Mesodermal cell (in vitro differentiated cells): ENCODE measurements at regions not wholly inside any gene's neighbourhood (a gene's known extent, or its start where the extent isn't known, plus 50 kb on each side); places are given as distances from the start of the nearest gene placed in this dataset.

Experiments used
- H3K27ac ChIP-seq: 2 replicates; pipeline ENCODE4 v1.7.0; 2013; ENCODE audit warnings: mild to moderate bottlenecking, low read depth, low read length, moderate library complexity; ENCODE audit not compliant: severe bottlenecking
- H3K36me3 ChIP-seq: 2 replicates; pipeline ENCODE4 v1.7.1; 2013; ENCODE audit warnings: mild to moderate bottlenecking, low read length, moderate library complexity; ENCODE audit not compliant: control insufficient read depth, insufficient read depth
- H3K4me1 ChIP-seq: one replicate; pipeline ENCODE4 v1.7.1; 2013; ENCODE audit warnings: mild to moderate bottlenecking, low read length; ENCODE audit not compliant: insufficient read depth, control insufficient read depth, poor library complexity, severe bottlenecking
- H3K4me3 ChIP-seq: 2 replicates; pipeline ENCODE4 v1.7.0; 2013; ENCODE audit warnings: low read length, control low read depth, mild to moderate bottlenecking; ENCODE audit not compliant: insufficient read depth, poor library complexity, severe bottlenecking; ENCODE audit errors: extremely low read depth
- H3K9me3 ChIP-seq: 2 replicates; pipeline ENCODE4 v1.7.1; 2013; ENCODE audit warnings: mild to moderate bottlenecking, low read length, moderate library complexity; ENCODE audit not compliant: control insufficient read depth
- WGBS, 2 experiments: methylation state at CpG; one replicate each; pipeline ENCODE4 v1.1.5; 2013; ENCODE audit warnings: missing lambda C conversion rate in 2 of 2; ENCODE audit not compliant: insufficient coverage in 2 of 2; 5-methylcytosine and 5-hydroxymethylcytosine counted together

DNA sequence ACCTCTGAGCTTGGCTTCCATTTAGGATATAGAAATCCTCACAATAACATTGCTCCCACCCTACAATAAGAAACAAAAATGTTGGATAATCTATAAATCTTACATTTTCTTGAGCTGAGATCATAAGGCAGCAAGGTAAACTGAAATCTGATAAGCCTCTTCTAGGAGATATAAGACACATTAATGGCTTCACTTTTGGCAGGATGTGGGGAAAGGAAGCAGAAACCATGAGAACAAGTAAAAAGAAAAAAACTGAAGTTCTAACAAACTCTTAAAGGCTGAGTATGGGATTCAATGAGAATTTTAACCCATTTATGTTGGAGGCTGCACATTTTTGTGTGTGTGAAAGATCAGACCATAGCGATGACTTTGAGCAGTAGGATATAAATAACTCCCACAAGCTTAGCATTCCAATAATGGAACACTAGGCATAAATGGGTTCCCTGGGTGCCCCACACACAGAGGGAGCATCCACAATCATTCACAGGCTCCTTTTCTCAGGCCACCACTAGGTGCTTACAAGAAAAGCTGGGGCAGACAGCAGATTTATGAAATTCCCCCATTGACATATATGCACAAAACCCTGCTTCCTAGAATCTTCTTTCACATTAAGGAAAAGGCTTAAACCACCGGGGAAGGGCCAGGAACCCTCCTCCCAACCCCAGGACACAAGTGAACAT, 564.9 kb upstream of the MGMT start:
- H3K27ac ChIP-seq = no peak overlapping the region
- no peak overlapping the region for H3K4me3 ChIP-seq
- no peaks in the 10 kb centered on the region for H3K9me3 ChIP-seq
- WGBS, 2 experiments = no CpG with 5 or more reads among the region's 2 CpGs
- H3K36me3 ChIP-seq = no peaks in the 10 kb centered on the region
- H3K4me1 ChIP-seq = no peaks in the 10 kb centered on the region

DNA sequence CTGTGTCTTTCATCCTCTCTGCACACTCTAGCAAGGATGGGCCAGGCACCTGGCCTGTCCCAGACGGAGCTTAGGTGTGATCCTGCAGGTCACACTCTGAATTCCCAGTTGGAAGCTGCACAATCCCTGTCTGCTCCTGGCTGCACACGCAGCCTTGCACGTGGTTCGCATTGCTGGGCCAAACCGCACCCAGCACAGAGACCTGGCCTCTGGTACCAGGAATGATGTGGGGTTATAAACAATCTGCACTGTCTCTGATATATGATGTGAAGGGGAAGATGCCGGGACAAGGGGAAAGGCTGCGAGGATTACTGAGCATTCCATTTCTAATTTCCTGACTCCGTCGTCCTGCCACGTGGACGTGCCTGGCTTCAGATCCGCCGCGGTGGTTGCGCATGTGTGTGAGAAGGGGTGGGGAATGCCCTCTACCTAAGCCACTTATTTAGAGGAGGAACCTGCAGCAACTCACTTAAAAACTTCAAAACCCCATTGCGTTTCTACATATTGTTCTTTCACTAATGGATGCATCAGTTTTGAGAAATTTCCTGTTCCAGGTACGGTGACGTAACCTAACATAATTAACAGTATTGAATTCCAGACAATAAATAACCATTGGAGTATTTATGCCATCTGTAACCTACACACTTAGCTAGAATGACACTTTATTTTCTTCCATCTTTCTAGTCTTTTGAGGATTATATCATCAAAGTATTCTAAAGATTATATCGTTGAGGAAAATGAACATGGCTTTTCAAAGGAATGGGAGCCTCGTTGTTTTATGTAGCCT, 559.7 kb upstream of the MGMT start:
- Histone ChIP-seq H3K36me3 (no peaks in the 10 kb centered on the region), H3K4me3 (no peak overlapping the region), H3K4me1 (no peaks in the 10 kb centered on the region), H3K27ac (no peak overlapping the region), H3K9me3 (no peaks in the 10 kb centered on the region)
- 91 to 98% methylated on average over 9 to 10 of the region's 20 CpGs for WGBS, 2 experiments

DNA sequence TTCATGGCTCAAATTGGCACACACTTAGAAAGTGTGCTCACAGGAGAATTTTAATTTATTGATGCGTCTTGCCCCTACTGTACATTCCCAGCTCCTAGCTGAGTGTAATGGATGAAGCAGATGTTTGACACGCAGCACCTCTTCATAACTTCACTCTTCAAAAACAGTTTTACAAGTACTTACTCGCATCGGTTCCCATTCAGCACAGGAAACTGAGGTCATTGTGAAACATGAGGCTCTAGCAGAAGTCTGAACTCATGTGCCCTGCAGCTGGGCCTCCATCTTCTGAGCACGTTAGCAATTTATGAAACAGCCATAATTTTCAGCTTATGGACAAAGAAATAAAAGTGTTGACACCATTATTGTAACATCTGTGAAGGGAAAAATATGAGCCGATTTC, 558.9 kb upstream of the MGMT start:
- 67 to 85% methylated on average over 4 of the region's 6 CpGs for WGBS, 2 experiments
- Histone ChIP-seq H3K27ac (no peak overlapping the region), H3K4me3 (no peak overlapping the region), H3K9me3 (no peaks in the 10 kb centered on the region), H3K4me1 (no peaks in the 10 kb centered on the region), H3K36me3 (no peaks in the 10 kb centered on the region)

DNA sequence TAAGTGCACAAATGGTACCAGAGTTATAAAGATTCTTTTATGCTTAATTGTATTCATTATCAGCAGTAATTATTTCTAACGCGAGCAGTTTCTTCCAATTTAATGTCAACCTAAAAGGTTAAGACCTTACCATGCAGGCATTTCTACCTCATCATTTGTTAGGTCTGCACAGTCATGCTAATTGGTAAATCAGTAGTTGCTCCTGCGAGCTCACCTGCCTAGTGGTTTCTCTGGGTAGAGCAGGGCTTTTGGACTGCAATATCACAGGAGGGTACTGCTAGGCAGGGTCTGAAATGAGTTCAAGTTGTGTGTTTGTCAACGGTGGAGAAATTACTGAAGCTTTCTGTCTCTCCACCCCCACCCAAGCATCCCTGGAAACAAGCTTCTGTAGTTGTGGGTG, 558.5 kb upstream of the MGMT start:
- Histone ChIP-seq H3K27ac (no peak overlapping the region), H3K4me3 (no peak overlapping the region), H3K9me3 (no peaks in the 10 kb centered on the region), H3K36me3 (no peaks in the 10 kb centered on the region), H3K4me1 (no peaks in the 10 kb centered on the region)
- 83 to 100% methylated on average over 1 of the region's 4 CpGs for WGBS, 2 experiments

DNA sequence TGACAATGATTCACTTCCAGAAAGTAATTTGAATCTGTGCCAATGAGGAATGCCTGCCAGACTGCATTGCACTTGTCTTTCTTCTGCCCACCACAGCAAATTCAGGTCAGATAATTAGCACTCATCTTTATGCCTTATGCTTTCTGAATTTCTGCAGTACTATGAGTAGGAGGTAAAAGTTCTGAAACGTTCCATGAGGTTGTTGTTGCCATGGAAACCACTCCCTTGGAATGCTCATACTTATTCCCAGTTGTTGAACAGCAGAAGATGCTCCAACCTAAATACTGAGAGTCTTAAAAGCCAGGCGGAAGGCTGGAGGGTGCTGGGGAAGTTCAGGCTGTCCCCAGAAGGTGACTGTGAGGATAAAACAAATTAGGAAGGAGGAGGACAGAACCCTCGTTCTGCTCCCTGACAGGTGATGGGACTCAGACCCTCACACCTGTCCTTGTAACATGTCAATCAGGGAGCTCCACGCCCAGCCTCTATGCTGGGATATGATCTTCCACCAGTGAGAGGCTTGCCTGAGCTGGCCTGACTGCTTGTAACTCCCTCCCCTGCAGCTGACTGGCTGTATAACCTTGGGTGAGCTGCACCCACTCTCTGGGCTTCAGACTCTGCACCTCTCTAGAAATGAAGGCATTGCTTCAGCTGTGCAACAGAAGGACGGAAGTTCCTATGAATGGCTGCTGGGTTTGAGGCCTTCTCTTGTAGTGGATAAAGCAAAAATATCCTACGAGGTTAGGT, 554.3 kb upstream of the MGMT start:
- Histone ChIP-seq H3K36me3 (no peaks in the 10 kb centered on the region), H3K27ac (no peak overlapping the region), H3K4me3 (no peak overlapping the region), H3K9me3 (no peaks in the 10 kb centered on the region), H3K4me1 (no peaks in the 10 kb centered on the region)
- 80 to 86% methylated on average over 4 to 5 of the region's 6 CpGs for WGBS, 2 experiments

DNA sequence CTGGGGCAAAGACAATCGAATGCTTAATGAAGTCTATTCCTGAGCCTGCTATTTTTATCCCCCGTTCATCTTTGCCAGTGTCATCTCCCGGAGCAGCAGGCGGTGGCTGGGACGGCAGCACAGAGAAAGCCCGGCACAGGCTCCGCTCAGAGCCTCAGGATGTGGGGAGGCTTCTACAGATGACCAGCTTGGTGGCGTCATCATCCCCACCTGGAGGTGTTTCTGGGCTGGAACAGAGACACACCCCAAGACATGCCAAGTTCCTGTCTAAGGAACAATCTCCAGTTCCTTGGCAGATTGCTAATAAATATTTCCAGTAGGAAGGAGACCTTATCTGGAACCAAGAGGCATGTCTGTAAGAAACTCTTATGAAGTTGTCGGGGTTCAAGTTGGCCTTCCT, 552.4 kb upstream of the MGMT start:
- Histone ChIP-seq H3K27ac (no peak overlapping the region), H3K9me3 (no peaks in the 10 kb centered on the region), H3K36me3 (no peaks in the 10 kb centered on the region), H3K4me3 (no peak overlapping the region), H3K4me1 (no peaks in the 10 kb centered on the region)
- 93 to 94% methylated on average over 4 to 9 of the region's 9 CpGs for WGBS, 2 experiments

DNA sequence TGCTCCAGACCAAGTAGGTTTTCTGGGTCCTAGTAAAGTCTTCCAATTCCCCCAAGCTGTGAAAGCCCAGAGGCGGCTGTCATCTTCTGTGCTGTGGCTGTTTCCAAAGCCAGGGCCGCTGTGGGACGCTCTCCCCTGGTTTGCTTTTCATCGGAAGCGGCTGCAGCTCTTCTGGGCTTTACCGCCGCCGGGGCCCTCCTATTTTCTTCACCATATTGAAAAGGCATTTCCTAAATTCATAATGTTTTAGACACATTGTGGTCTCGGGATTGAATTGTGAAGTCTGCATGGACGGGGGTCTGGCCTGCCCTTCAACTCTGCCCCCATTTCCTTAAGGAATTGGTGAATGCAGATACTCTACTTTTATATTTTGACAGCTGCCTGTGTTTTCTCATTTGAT, 551.4 kb upstream of the MGMT start:
- Histone ChIP-seq H3K36me3 (no peaks in the 10 kb centered on the region), H3K9me3 (no peaks in the 10 kb centered on the region), H3K4me3 (no peak overlapping the region), H3K4me1 (no peaks in the 10 kb centered on the region), H3K27ac (no peak overlapping the region)
- WGBS, 2 experiments = 86 to 88% methylated on average over 3 to 10 of the region's 10 CpGs

DNA sequence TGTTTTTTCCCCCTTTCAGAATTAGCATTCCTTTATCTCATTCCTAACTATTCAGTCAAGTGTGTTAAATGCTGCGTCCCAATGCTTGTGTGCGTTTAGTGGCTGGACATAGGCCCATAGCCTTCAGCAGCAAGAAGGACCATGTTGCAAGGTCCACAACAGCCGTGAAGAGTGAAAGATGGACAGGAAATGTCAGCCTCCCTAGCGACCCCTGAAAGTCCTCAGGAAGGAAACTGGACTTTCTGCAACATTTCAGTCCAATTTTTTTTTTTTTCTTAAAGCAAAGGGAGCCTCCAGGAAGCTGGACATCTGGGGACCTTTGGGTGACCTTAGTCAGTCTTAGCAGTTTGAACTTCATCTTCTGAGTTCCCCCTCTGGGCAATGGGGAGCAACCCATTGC, 550.7 kb upstream of the MGMT start:
- Histone ChIP-seq H3K27ac (no peak overlapping the region), H3K4me3 (no peak overlapping the region), H3K36me3 (no peaks in the 10 kb centered on the region), H3K4me1 (no peaks in the 10 kb centered on the region), H3K9me3 (no peaks in the 10 kb centered on the region)
- WGBS, 2 experiments = 88 to 89% methylated on average over 4 of the region's 4 CpGs

DNA sequence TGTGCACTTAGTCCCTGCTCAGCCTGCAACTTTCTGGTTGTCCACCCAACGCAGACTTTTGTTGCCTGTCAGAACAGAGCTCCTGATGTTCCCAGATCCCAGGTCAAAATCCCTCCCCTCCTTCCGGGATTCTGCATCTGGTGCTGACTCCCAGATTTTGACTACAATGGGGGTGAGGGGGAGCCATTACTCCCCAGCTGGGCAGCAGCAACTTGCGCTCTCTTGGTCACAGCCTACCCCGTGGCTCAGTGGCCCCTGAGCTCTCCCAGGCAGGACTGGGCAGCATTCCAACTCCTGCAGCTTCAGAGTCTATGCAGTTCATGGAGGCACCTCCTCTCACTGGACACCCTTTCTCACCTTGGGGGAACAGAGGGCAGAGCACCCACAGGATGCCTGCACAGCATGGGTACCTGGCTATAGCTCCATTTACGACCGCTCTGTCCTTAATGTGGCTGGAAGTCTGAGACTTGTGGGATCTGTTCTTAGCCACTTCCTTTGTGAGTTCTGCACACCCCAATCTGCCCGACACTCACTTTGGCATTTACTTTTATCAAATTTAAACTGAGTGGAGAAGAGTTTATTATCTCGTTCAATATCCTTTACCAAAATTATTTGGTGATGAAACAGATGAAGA, 545.5 kb upstream of the MGMT start:
- 83 to 100% methylated on average over 4 to 5 of the region's 8 CpGs for WGBS, 2 experiments
- Histone ChIP-seq H3K4me1 (peaks cover under 1% of the 10 kb centered on the region), H3K36me3 (no peaks in the 10 kb centered on the region)

DNA sequence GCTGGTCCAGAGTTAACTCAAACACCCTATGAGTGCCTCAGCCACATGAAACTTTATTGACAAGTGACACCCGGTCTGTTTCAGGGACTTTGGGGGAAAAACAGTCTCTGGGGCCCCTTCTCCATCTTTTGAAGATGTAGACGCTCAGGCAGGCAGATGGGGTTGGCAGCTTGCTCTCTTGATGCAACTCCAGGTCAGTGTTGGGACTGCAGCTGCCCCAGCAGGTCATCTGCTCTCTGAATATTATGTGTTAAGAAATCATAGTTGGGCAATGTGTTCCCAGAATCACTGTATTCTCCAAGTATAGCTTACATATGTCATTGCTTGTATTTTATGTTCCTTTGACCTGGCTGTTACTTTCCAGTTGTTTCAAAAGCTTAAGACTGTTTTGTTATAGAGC, 544.9 kb upstream of the MGMT start:
- peaks cover 7% of the 10 kb centered on the region for H3K4me1 ChIP-seq
- no peak overlapping the region for H3K4me3 ChIP-seq
- no peak overlapping the region for H3K27ac ChIP-seq
- no peaks in the 10 kb centered on the region for H3K9me3 ChIP-seq
- 83 to 89% methylated on average over 1 to 2 of the region's 2 CpGs for WGBS, 2 experiments
- H3K36me3 ChIP-seq = no peaks in the 10 kb centered on the region

More for the DNA sequence above, 545.5 kb upstream of the MGMT start:
- no peak overlapping the region for H3K27ac ChIP-seq
- no peaks in the 10 kb centered on the region for H3K9me3 ChIP-seq
- H3K4me3 ChIP-seq = no peak overlapping the region
